ENCODE measurements at regions not wholly inside any gene's neighbourhood (a gene's known extent, or its start where the extent isn't known, plus 50 kb on each side); places are given as distances from the start of the nearest gene placed in this dataset.

DNA sequence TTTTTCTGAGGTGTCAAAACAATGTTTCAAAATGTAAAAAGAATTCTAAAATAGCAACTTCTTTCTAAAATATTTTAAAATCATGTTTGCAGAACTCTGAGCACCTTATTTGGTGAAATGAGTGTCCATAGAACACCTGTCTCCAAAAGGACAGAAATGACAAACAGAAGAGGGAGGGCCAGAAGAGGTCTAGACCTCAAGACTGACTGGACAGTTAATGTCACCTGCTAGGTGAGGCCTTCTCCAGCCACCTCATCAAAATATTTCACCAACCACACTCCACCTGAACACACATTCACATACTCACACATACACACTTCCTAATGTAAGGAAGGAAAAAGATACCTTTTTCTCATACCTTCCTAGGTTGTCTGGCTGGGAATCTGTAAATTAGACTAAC lies 147.8 kb upstream of the PLEKHA5 start:
- no peak for DNase-seq (ENCODE audit: extremely low spot score in 2 of 2)
- Histone ChIP-seq H3K4me1 (no peaks in the 10 kb centered on the region), H3K36me3 (no peaks in the 10 kb centered on the region), H3K4me3 (no peak overlapping the region), H3K27me3 (no peaks in the 10 kb centered on the region), H3K9me3 (no peaks in the 10 kb centered on the region), H3K27ac (no peak overlapping the region)
- intact Hi-C loops (cut with DNase I): no loop called here
- TF ChIP-seq POLR2A (IDR thresholded peaks at IDR 0.05) (no peak), POLR2AphosphoS5 (IDR thresholded peaks at IDR 0.05; ENCODE audit: insufficient read depth in 1 of 2, low read depth in 1 of 2) (no peak)
- TF ChIP-seq, protein P1, sequence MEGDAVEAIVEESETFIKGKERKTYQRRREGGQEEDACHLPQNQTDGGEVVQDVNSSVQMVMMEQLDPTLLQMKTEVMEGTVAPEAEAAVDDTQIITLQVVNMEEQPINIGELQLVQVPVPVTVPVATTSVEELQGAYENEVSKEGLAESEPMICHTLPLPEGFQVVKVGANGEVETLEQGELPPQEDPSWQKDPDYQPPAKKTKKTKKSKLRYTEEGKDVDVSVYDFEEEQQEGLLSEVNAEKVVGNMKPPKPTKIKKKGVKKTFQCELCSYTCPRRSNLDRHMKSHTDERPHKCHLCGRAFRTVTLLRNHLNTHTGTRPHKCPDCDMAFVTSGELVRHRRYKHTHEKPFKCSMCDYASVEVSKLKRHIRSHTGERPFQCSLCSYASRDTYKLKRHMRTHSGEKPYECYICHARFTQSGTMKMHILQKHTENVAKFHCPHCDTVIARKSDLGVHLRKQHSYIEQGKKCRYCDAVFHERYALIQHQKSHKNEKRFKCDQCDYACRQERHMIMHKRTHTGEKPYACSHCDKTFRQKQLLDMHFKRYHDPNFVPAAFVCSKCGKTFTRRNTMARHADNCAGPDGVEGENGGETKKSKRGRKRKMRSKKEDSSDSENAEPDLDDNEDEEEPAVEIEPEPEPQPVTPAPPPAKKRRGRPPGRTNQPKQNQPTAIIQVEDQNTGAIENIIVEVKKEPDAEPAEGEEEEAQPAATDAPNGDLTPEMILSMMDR (IDR thresholded peaks at IDR 0.05): no peak

DNA sequence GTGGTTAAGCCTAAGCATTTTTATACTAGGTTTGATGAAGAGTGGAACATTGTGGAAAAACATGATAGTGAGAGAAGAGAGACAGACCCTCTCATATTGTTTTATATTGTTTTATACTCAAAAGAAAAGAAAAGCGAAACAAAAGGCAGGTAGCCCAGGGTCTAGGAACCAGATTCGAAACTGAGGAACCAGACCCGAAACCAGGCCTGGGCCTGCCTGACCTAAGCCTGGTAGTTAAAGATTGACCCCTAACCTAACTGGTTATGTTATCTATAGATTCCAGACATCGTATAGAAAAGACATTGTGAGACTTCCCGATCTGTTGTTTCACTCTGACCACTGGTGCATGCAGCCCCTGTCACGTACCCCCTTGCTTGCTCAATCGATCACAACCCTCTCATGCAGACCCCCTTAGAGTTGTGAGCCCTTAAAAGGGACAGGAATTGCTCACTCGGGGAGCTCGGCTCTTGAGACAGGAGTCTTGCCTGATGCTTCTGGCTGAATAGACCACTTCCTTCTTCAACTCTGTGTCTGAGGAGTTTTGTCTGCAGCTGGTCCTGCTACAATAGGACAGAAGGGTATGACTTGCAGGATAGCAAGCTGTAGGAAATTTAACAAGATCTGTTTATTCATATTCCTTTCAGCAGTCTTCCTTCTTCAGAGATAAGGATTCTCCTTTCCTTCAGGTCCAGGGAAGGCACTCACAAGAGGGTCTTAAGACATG lies 147.1 kb upstream of the PLEKHA5 start:
- Histone ChIP-seq H3K4me1 (no peaks in the 10 kb centered on the region), H3K27ac (no peak overlapping the region), H3K9me3 (no peaks in the 10 kb centered on the region), H3K27me3 (no peaks in the 10 kb centered on the region), H3K36me3 (no peaks in the 10 kb centered on the region), H3K4me3 (no peak overlapping the region)
- no peak for DNase-seq (ENCODE audit: extremely low spot score in 2 of 2)
- intact Hi-C loops (cut with DNase I): no loop called here
- no peak for TF ChIP-seq POLR2A (IDR thresholded peaks at IDR 0.05)
- no peak for TF ChIP-seq POLR2AphosphoS5 (IDR thresholded peaks at IDR 0.05; ENCODE audit: insufficient read depth in 1 of 2, low read depth in 1 of 2)
- TF ChIP-seq, protein P1 (IDR thresholded peaks at IDR 0.05): no peak

DNA sequence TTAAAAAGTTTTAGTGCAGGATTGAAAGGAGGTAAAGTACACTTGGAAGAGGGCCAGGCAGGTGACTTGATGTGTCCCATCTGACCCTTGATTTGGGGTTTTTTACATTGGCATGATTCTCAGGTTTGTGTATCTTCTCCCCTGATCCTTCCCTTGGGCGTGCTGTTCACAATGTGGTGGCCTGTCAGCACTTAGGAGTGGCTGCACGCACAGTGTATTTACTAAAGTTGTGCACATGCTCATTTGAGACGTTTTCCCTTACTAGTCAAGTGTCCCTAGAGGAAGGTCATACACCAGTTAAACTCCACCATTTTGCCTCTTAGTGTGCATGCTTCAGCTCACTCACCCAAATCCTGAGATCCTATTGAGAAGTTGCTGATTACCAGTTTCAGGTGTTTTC lies 145.7 kb upstream of the PLEKHA5 start:
- TF ChIP-seq POLR2A (IDR thresholded peaks at IDR 0.05): no peak
- no peak for TF ChIP-seq POLR2AphosphoS5 (IDR thresholded peaks at IDR 0.05; ENCODE audit: insufficient read depth in 1 of 2, low read depth in 1 of 2)
- TF ChIP-seq, protein P1 (IDR thresholded peaks at IDR 0.05): no peak
- DNase-seq (ENCODE audit: extremely low spot score in 2 of 2): no peak
- H3K27me3 ChIP-seq: no peaks in the 10 kb centered on the region
- H3K36me3 ChIP-seq: no peaks in the 10 kb centered on the region
- H3K27ac ChIP-seq: no peak overlapping the region
- H3K4me1 ChIP-seq: no peaks in the 10 kb centered on the region
- intact Hi-C loops (cut with DNase I): no loop called here
- no peak overlapping the region for H3K4me3 ChIP-seq
- H3K9me3 ChIP-seq: no peaks in the 10 kb centered on the region

DNA sequence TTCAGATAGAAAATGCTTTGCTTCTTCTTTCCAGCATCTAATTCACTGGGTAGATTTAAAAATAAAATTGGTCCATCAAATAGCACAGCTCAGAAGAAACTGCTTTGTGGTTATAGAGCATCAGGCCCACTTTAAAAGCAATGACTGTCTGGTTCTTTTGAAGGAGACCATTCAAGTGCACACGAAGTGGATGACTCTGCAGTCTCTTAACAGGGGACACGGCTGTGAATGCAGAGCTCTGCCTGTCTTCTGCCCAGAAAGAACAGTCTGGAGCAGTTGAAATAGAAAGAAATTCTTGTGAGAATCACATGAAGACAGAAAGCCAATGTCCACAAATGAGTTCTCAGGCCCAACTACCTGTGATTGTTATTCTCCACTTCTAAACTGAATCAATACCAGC lies 138.7 kb upstream of the PLEKHA5 start:
- Histone ChIP-seq H3K4me1 (no peaks in the 10 kb centered on the region), H3K27ac (no peak overlapping the region), H3K27me3 (no peaks in the 10 kb centered on the region), H3K4me3 (no peak overlapping the region), H3K9me3 (no peaks in the 10 kb centered on the region), H3K36me3 (no peaks in the 10 kb centered on the region)
- no peak for DNase-seq (ENCODE audit: extremely low spot score in 2 of 2)
- TF ChIP-seq POLR2A (IDR thresholded peaks at IDR 0.05) (no peak), POLR2AphosphoS5 (IDR thresholded peaks at IDR 0.05; ENCODE audit: insufficient read depth in 1 of 2, low read depth in 1 of 2) (no peak)
- TF ChIP-seq, protein P1 (IDR thresholded peaks at IDR 0.05): no peak
- intact Hi-C loops (cut with DNase I): no loop called here

DNA sequence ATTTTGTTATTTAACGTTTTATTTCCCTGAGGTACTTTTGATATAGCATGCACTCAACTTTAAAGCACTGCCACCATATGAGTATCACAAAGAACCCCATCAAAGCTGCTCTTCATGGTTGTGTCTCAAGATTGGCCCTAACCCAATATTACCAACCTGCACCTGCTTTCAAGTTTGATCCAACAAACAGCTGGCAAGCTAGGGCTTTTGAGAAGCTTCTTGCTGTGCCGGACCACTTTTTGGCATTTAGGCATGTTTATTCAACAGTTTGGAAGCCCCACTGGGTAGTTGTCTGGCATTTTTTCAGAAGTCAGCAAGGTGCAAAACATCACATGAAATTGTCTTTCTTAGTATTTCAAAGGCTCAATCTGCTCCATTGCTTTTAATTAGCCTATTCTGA lies 137.2 kb upstream of the PLEKHA5 start:
- H3K9me3 ChIP-seq: no peaks in the 10 kb centered on the region
- TF ChIP-seq POLR2AphosphoS5 (IDR thresholded peaks at IDR 0.05; ENCODE audit: insufficient read depth in 1 of 2, low read depth in 1 of 2) (no peak), POLR2A (IDR thresholded peaks at IDR 0.05) (no peak)
- TF ChIP-seq, protein P1 (IDR thresholded peaks at IDR 0.05): no peak
- no peak for DNase-seq (ENCODE audit: extremely low spot score in 2 of 2)

More for the DNA sequence above, 137.2 kb upstream of the PLEKHA5 start:
- H3K27me3 ChIP-seq: no peaks in the 10 kb centered on the region
- no peaks in the 10 kb centered on the region for H3K36me3 ChIP-seq
- no peak overlapping the region for H3K27ac ChIP-seq
- intact Hi-C loops (cut with DNase I): no loop called here
- no peaks in the 10 kb centered on the region for H3K4me1 ChIP-seq
- no peak overlapping the region for H3K4me3 ChIP-seq

Measured in vagina (tissue), 2 donors.